Muscle of leg (tissue), 3 donors: ENCODE measurements at regions not wholly inside any gene's neighbourhood (a gene's known extent, or its start where the extent isn't known, plus 50 kb on each side); places are given as distances from the start of the nearest gene placed in this dataset.
A peak's percentile ranks its signal among the peaks of the same experiment; 100 is the strongest.

Source experiments
- DNase-seq: peaks from one replicate; pipeline ENCODE4 v3.0.0; 2013
- H3K27ac ChIP-seq: one replicate; pipeline ENCODE4 v1.5.1; 2013; ENCODE audit warnings: mild to moderate bottlenecking, low read length, control low read depth
- H3K27me3 ChIP-seq: one replicate; pipeline ENCODE4 v1.6.1; 2013; ENCODE audit warnings: low read length; ENCODE audit not compliant: control insufficient read depth, insufficient read depth
- H3K36me3 ChIP-seq: one replicate; pipeline ENCODE4 v1.6.1; 2013; ENCODE audit warnings: low read length; ENCODE audit not compliant: control insufficient read depth, insufficient read depth
- H3K4me1 ChIP-seq: one replicate; pipeline ENCODE4 v1.6.1; 2013; ENCODE audit warnings: low read length; ENCODE audit not compliant: control insufficient read depth, insufficient read depth
- H3K4me3 ChIP-seq: one replicate; pipeline ENCODE4 v1.5.1; 2013; ENCODE audit warnings: low read length, control low read depth
- H3K9me3 ChIP-seq: replicated peaks from 2 replicates; pipeline ENCODE4 v1.6.1; 2013; ENCODE audit warnings: low read depth, low read length; ENCODE audit not compliant: control insufficient read depth
- WGBS: methylation state at CpG from one replicate; pipeline ENCODE4 v1.1.5; 2013; ENCODE audit warnings: missing lambda C conversion rate; ENCODE audit not compliant: insufficient coverage; 5-methylcytosine and 5-hydroxymethylcytosine counted together

DNA sequence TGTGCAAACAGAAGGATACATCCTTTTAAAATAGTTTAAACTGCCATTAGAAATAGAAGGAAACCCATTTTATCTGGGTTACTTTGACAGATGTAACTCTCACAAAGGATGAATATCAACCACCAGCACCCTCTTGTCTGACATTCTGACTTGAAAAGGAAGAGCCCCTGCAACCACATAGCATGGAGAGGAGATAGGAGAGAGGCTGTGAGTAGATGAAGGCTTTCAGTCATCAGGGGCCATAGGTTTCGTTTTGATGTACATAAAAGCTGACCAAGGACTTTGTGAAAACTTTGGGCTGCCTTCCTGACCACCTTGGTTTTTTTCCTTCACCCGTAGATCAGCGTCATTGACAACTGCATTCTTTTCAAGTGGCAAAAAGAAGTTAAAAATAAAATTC is 211.6 kb upstream of the PRPS1L1 start:
- Histone ChIP-seq H3K27me3 (no peaks in the 10 kb centered on the region), H3K4me1 (no peaks in the 10 kb centered on the region), H3K27ac (no peak overlapping the region), H3K4me3 (no peak overlapping the region), H3K36me3 (no peaks in the 10 kb centered on the region), H3K9me3 (no peaks in the 10 kb centered on the region)
- no peak for DNase-seq
- no CpG with 5 or more reads among the region's 3 CpGs for WGBS

DNA sequence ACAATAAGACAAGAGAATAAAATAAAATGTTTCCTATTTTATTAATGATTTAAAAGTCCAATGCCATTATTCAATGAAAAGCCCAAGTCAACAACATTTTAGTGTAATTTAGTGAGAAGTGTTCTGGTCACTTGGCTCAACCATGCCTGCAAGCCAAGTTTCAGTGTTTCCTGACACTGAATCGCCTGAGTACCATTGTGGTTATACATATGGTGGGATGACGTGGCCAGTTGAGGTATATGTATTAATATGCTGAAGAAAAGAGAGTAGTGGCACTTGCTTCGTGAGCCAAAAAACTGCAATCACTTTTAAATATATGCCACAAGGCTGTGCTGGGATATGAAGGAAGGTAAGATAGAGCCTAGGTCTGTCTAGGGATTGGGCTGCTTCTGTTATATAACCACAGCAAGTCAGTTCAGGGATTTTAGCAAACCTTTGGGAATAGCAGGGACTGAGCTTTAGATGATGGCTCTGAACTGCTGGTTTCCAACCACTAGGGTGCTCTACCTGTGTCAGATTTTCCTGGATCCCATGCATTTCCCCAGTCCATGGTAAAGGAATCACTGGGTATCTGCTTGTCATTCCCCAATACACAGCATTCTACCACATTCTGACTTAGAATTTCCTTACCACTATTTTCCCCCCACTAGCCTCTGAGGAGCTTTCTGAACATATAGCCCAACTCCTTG is 214.0 kb upstream of the PRPS1L1 start:
- no peak for DNase-seq
- Histone ChIP-seq H3K27me3 (no peaks in the 10 kb centered on the region), H3K4me3 (no peak overlapping the region), H3K9me3 (no peaks in the 10 kb centered on the region), H3K36me3 (no peaks in the 10 kb centered on the region), H3K4me1 (no peaks in the 10 kb centered on the region), H3K27ac (no peak overlapping the region)
- 83% methylated on average over 1 of the region's 3 CpGs for WGBS

DNA sequence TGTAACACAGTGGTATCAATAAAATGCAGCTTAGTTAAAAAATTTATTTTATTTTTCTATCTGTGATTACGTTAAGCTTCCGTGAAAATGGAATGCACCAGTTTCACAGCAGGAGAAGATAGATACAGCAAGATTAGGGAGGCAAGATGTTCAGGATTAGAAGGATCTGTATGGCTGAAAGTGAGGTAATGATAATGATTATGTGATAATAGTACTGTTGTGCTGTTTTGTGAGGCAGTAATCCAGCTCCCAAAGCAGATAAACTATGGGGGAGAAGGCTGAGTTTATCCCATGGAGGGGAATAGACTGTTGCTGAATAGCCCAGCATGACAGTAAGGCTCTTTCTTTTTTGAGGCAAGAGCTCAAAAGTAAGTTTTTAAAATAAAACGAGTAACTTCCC is 216.1 kb upstream of the PRPS1L1 start:
- H3K27me3 ChIP-seq: no peaks in the 10 kb centered on the region
- no peaks in the 10 kb centered on the region for H3K4me1 ChIP-seq
- H3K4me3 ChIP-seq: no peak overlapping the region
- H3K27ac ChIP-seq: no peak overlapping the region
- H3K9me3 ChIP-seq: no peaks in the 10 kb centered on the region
- 90% methylated on average over 2 of the region's 3 CpGs for WGBS
- DNase-seq: no peak
- H3K36me3 ChIP-seq: no peaks in the 10 kb centered on the region

DNA sequence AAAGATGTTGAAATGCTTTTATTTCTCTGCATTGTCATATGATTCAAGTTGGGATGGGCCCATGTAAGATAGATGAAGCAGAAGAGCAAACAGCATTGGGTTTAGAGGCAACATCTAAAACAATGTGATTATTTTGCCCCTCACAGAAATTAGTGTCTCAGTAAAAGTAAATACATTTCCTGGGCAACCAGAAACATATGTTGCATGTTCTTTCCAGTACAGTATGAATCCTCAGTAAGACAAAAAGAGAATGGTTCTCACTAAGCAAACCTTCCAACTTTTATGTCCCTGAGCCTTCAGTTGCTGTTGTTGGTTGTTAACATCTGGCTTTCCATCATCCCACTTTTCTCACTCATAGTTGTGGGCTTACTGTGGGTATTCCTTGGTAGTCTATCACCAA is 222.5 kb upstream of the PRPS1L1 start:
- Histone ChIP-seq H3K27me3 (no peaks in the 10 kb centered on the region), H3K9me3 (peaks cover 7% of the 10 kb centered on the region), H3K36me3 (no peaks in the 10 kb centered on the region), H3K4me3 (no peak overlapping the region), H3K27ac (no peak overlapping the region), H3K4me1 (no peaks in the 10 kb centered on the region)
- DNase-seq: no peak

DNA sequence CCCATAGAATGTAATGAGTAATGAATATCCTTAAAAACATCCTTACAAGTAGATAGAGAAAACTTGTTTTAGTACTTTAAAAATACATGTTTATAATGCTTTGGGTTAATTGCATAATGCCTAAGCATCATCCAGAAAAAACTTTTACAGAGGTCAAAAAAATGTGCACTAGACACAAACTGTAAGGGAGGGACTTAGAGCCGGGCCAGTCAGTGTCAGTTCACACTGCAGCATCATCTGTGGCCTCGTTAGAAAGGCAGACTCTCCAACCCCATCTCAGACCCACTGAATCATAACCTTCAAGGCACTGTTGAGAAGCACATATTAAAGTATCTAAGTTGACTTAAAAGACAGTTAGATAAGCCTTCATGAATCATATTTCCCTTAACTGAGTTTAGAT is 230.1 kb upstream of the PRPS1L1 start:
- H3K36me3 ChIP-seq: no peaks in the 10 kb centered on the region
- DNase-seq: no peak
- no peak overlapping the region for H3K27ac ChIP-seq
- H3K4me3 ChIP-seq: no peak overlapping the region
- H3K27me3 ChIP-seq: no peaks in the 10 kb centered on the region
- H3K4me1 ChIP-seq: no peaks in the 10 kb centered on the region
- no CpG with 5 or more reads among the region's 2 CpGs for WGBS
- peaks cover 7% of the 10 kb centered on the region for H3K9me3 ChIP-seq

DNA sequence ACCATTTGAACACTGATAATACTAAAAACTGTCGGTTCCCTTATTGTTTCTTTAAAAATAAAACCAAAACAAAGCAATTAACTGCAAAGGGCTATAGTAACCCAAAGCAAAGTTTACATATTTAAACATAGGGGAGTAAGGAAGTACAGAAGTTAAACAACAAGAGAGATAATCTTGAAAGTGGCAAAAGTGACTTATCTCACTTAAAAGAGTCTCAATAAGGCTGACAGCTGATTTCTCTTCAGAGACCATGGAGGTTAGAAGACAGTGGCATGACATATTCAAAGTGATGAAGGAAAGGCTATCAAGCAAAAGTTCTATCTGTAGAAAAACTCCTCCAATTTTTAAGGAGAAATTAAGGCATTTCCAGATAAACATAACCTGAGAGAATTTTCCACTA is 233.5 kb upstream of the HDAC9 start:
- Histone ChIP-seq H3K9me3 (peaks cover 7% of the 10 kb centered on the region), H3K36me3 (no peaks in the 10 kb centered on the region), H3K27ac (no peak overlapping the region), H3K27me3 (no peaks in the 10 kb centered on the region), H3K4me1 (no peaks in the 10 kb centered on the region), H3K4me3 (no peak overlapping the region)
- no peak for DNase-seq
- no CpG with 5 or more reads among the region's 1 CpG for WGBS

DNA sequence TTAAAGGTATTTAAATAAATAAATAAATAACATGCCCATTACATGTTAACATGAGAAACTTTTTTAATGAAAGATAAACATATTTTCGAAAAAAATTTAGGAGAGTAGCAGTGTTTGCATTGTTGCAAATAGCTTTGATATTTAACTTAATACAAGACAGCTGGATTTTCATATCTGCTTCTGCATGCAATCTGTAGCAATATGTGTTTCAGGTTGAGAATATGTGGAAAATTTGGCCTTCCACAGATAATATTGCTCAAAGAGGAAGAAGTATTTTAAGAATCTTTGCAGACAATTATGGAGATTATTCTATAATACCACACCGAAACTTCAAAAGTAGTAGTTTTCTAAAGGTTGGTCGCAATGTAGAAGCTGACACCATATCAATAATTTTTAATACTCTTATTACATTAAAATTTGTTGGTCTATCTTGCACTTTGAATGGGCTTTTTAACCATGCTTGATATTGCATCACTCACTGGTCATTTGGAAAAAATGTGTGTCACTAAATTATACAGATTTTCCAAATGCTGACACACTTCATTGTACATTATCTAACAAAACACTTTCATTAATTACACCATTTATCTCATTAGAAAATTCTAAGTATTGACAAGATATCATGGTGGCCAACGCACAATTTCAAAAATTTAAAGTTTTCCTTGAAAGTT is 229.8 kb upstream of the HDAC9 start:
- no peak overlapping the region for H3K4me3 ChIP-seq
- H3K9me3 ChIP-seq: peaks cover 7% of the 10 kb centered on the region
- no peaks in the 10 kb centered on the region for H3K27me3 ChIP-seq
- no peak for DNase-seq
- no peaks in the 10 kb centered on the region for H3K4me1 ChIP-seq
- no CpG with 5 or more reads among the region's 4 CpGs for WGBS
- H3K36me3 ChIP-seq: no peaks in the 10 kb centered on the region
- H3K27ac ChIP-seq: no peak overlapping the region

DNA sequence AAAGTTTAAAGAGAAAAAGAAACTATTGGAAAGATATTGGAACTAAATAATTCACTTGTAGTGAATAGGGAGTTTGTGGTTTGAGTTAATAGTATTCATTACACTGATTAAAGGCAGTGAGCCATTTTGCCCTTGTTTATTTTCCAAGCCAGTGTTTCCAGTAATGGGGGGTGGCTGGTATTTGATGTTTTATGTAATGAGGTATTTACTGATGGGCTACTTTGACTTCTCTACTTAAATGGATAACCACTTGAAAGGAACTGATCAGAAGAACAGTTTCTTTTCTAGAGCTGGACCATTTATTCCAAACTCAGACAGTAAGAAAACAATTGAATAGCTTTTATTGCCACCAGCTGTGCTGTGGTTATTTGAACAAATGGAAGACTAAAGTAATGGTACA is 227.0 kb upstream of the HDAC9 start:
- Histone ChIP-seq H3K36me3 (no peaks in the 10 kb centered on the region), H3K4me1 (no peaks in the 10 kb centered on the region), H3K27me3 (no peaks in the 10 kb centered on the region), H3K9me3 (no peaks in the 10 kb centered on the region), H3K27ac (no peak overlapping the region), H3K4me3 (no peak overlapping the region)
- DNase-seq: no peak

DNA sequence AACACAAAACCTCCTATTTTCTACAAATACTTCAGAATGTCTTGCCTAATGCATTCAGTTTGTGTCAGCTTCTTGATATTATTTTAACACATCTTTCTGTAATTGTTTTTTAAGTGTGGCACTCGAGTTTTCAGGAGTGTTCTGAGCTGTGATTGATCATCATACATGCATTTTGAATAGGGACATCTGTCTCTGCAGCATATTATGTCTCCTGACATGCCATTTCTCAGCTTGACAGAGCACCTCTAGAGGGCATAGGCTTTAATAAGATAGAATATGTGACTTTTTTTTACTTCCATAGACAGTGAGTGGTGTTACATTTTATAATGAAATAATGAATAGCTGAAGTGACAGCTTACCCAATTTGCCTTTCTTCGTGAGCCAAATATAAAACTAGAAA is 219.2 kb upstream of the HDAC9 start:
- WGBS: no CpG with 5 or more reads among the region's 2 CpGs
- Histone ChIP-seq H3K36me3 (no peaks in the 10 kb centered on the region), H3K4me1 (no peaks in the 10 kb centered on the region), H3K27ac (no peak overlapping the region), H3K27me3 (no peaks in the 10 kb centered on the region), H3K9me3 (no peaks in the 10 kb centered on the region), H3K4me3 (no peak overlapping the region)
- no peak for DNase-seq

DNA sequence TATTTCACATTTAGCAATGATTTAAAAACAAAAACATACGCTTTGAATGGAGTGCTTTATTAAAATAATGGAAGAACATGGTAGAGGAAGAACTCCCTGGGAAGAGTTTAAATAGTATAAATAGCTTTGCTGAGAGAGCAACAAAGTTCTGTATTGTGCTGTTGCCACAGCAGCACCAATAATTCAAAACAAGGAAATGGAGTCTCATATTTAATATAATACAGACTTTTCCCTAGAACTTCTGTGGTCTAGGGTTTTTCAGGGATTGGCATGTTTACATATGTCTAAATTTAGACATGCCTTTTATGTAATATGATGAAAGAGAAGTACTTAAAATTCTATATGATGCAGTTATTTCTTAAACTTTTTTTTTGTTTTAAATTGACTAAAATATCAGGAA is 217.2 kb upstream of the HDAC9 start:
- peak; percentile 78 for DNase-seq
- H3K36me3 ChIP-seq: no peaks in the 10 kb centered on the region
- H3K4me1 ChIP-seq: no peaks in the 10 kb centered on the region
- no peak overlapping the region for H3K4me3 ChIP-seq
- H3K27me3 ChIP-seq: no peaks in the 10 kb centered on the region
- WGBS: no CpG with 5 or more reads among the region's 1 CpG
- H3K9me3 ChIP-seq: no peaks in the 10 kb centered on the region
- H3K27ac ChIP-seq: no peak overlapping the region

DNA sequence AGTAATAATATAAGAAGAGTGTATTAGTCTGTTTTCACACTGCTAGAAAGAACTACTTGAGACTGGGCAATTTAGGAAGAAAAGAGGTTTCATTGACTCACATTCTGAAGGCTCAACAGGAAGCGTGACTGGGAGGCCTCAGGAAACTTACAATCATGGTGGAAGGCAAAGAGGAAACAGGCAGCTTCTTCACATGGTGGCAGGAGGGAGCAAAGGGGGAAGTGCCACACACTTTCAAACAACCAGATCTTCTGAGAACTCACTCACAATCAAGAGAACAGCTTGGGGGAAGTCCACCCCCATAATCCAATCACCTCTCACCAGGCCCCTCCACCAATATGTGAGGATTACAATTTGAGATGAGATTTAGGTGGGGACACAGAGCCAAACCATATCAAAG is 212.5 kb upstream of the HDAC9 start:
- no peaks in the 10 kb centered on the region for H3K9me3 ChIP-seq
- H3K4me1 ChIP-seq: no peaks in the 10 kb centered on the region
- DNase-seq: no peak
- H3K27ac ChIP-seq: no peak overlapping the region
- no peak overlapping the region for H3K4me3 ChIP-seq
- H3K27me3 ChIP-seq: no peaks in the 10 kb centered on the region
- H3K36me3 ChIP-seq: no peaks in the 10 kb centered on the region
- WGBS: no CpG with 5 or more reads among the region's 1 CpG
